A549 (cell line): ENCODE measurements at regions not wholly inside any gene's neighbourhood (a gene's known extent, or its start where the extent isn't known, plus 50 kb on each side); places are given as distances from the start of the nearest gene placed in this dataset.

Source experiments
- ATAC-seq, 2 experiments: fragments of 200-7000 bp in 1 of 2; fragments of >200 bp in 1 of 2; cut with Nextera tagmentation in 1 of 2; cut with Tn5 transposase in 1 of 2; 3 replicates each; pipeline versions ENCODE4 v1.8.0 to v1.9.1; 2018 to 2020; ENCODE audit warnings: mild to moderate bottlenecking in 1 of 2, moderate library complexity in 1 of 2
- CTCF ChIA-PET: fragments of 300-600 bp; sonication (Branson Sonifier 250); formaldehyde crosslinking; extraction: SDS; loops from one replicate; lab custom pipeline; 2021; ENCODE audit warnings: antibody characterized with exemption, inconsistent platforms; lab: Yijun Ruan, JAX
- POLR2A ChIA-PET: fragments of 350-600 bp; formaldehyde crosslinking; extraction: SDS; loops from one replicate; lab custom pipeline; 2021; ENCODE audit warnings: antibody characterized with exemption, inconsistent platforms; lab: Yijun Ruan, JAX
- DNase-seq, 2 experiments: peaks; one replicate each; pipeline versions ENCODE4 v3.0.0 to v3.0.0-alpha.2; 2011 to 2016; ENCODE audit warnings: low read depth in 1 of 2, low spot score in 1 of 2
- FAIRE-seq: peaks from 2 replicates; lab custom pipeline; 2011; peaks lifted over from hg19 to GRCh38; lab: Jason Lieb, UNC
- H3K27ac ChIP-seq, 2 experiments: fragments of >200 bp; sonication (Bioruptor Twin); formaldehyde crosslinking; 3 replicates each; pipeline ENCODE4 v1.5.1; 2016 to 2017
- H3K4me1 ChIP-seq: fragments of >200 bp; sonication (Bioruptor Twin); formaldehyde crosslinking; 3 replicates; pipeline ENCODE4 v1.6.1; 2016
- H3K4me2 ChIP-seq: fragments of >200 bp; sonication (Bioruptor Twin); formaldehyde crosslinking; 3 replicates; pipeline ENCODE4 v1.6.1; 2016
- H3K4me3 ChIP-seq: fragments of >200 bp; sonication (Bioruptor Twin); formaldehyde crosslinking; 3 replicates; pipeline ENCODE4 v1.5.1; 2016
- H3K9me3 ChIP-seq: fragments of >200 bp; sonication (Bioruptor Twin); formaldehyde crosslinking; 3 replicates; pipeline ENCODE4 v1.6.1; 2016
- ATOH8 ChIP-seq: fragments of 250-450 bp; sonication (Bioruptor Pico); IDR thresholded peaks from 2 replicates; pipeline ENCODE4 v1.5.0; 2020; ENCODE audit warnings: low read depth, mild to moderate bottlenecking, moderate library complexity
- CBX2 ChIP-seq: fragments of 200-600 bp; sonication (generic); IDR thresholded peaks from 2 replicates; pipeline ENCODE4 v1.6.1; 2016; ENCODE audit warnings: low read depth, mild to moderate bottlenecking, borderline replicate concordance
- CBX8 ChIP-seq: fragments of 200-600 bp; sonication (generic); IDR thresholded peaks from 2 replicates; pipeline ENCODE4 v1.6.1; 2016
- CEBPB ChIP-seq, 2 experiments: fragments of >200 bp in 1 of 2; sonication (Bioruptor Twin) in 1 of 2; formaldehyde crosslinking in 1 of 2; IDR thresholded peaks; 2 replicates each; pipeline ENCODE4 v1.6.1; 2012 to 2016
- CHD2 ChIP-seq: fragments of 150-350 bp; IDR thresholded peaks from 2 replicates; pipeline ENCODE4 v1.6.1; 2014; ENCODE audit warnings: low read length; ENCODE audit not compliant: partially characterized antibody
- ESRRA ChIP-seq: fragments of 150-350 bp; IDR thresholded peaks from 2 replicates; pipeline ENCODE4 v1.6.1; 2014; ENCODE audit warnings: mild to moderate bottlenecking, low read length, borderline replicate concordance
- KDM1A ChIP-seq: fragments of 200-600 bp; sonication (generic); IDR thresholded peaks from 2 replicates; pipeline ENCODE4 v1.6.1; 2016; ENCODE audit warnings: low read depth, mild to moderate bottlenecking
- MAFK ChIP-seq: fragments of 450-650 bp; IDR thresholded peaks from 2 replicates; pipeline ENCODE4 v1.6.1; 2014; ENCODE audit not compliant: partially characterized antibody
- MAZ ChIP-seq: fragments of 150-350 bp; IDR thresholded peaks from 2 replicates; pipeline ENCODE4 v1.6.1; 2014; ENCODE audit warnings: antibody characterized with exemption, low read depth, low read length, borderline replicate concordance
- MYC ChIP-seq: IDR thresholded peaks from 2 replicates; pipeline ENCODE4 v1.6.1; 2012; ENCODE audit warnings: mild to moderate bottlenecking, inconsistent platforms, low read length, improper control_type of control experiment, borderline replicate concordance
- NFE2L2 ChIP-seq: fragments of 150-350 bp; conservative IDR thresholded peaks from 2 replicates; pipeline ENCODE4 v1.6.1; 2014; ENCODE audit warnings: low read length
- POLR2A ChIP-seq: IDR thresholded peaks from 2 replicates; pipeline ENCODE4 v1.6.1; 2012; ENCODE audit warnings: mild to moderate bottlenecking, low read length
- REST ChIP-seq: fragments of 200-600 bp; sonication (generic); IDR thresholded peaks from 2 replicates; pipeline ENCODE4 v1.6.1; 2016; ENCODE audit warnings: antibody characterized with exemption, mild to moderate bottlenecking, moderate library complexity
- SMC3 ChIP-seq: fragments of >200 bp; sonication (Bioruptor Twin); formaldehyde crosslinking; IDR thresholded peaks from 3 replicates; pipeline ENCODE4 v1.6.1; 2018; ENCODE audit warnings: inconsistent platforms
- TP53 ChIP-seq: fragments of 250-450 bp; sonication (Bioruptor Pico); IDR thresholded peaks from 2 replicates; pipeline ENCODE4 v1.5.0; 2021; ENCODE audit warnings: mild to moderate bottlenecking, moderate library complexity
- WGBS: methylation state at CpG from one replicate; pipeline ENCODE4 v1.1.6; 2017; ENCODE audit errors: missing lambda C conversion rate; 5-methylcytosine and 5-hydroxymethylcytosine counted together
- small RNA-seq, 6 experiments: library from RNA; depleted of rRNA; stranded (forward); fragments of <200 nt; gene quantifications; one replicate each; pipeline ENCODE3, GENCODE V24; 2012

- Histone ChIP-seq H3K27ac (no peak overlapping the region), H3K4me3 (no peak overlapping the region), H3K4me1 (peaks cover 5% of the 10 kb centered on the region; the same call in 2 of the 3 replicates), H3K9me3 (no peaks in the 10 kb centered on the region)
- ATAC-seq (no peak), DNase-seq (no peak)
- WGBS = 0% methylated on average over 2 of the region's 2 CpGs
- POLR2A ChIA-PET = no interaction called here
- TF ChIP-seq MAZ = no peak
- TF ChIP-seq NFE2L2 = no peak
- TF ChIP-seq KDM1A = no peak
- no peak for TF ChIP-seq SMC3
- no peak for TF ChIP-seq ESRRA
- no peak for TF ChIP-seq CEBPB (IDR thresholded peaks at IDR 0.05)
- no peak for TF ChIP-seq MAFK
- no peak for TF ChIP-seq CHD2
- no peak for TF ChIP-seq ATOH8 (CRISPR knock-in tag)
- no peak for TF ChIP-seq CBX8
- no peak for TF ChIP-seq MYC
- no peak for TF ChIP-seq CBX2
- TF ChIP-seq, all 56 proteins: peak for 0
- CTCF ChIA-PET = no interaction called here
- no peak for FAIRE-seq
- no peak overlapping the region for H3K4me2 ChIP-seq
Measured at GRCh38 chr16:50856991-50857390, 115.1 kb downstream of the CYLD start.

- Histone ChIP-seq H3K9me3 (no peaks in the 10 kb centered on the region), H3K4me1 (no peaks in the 10 kb centered on the region), H3K27ac (no peak overlapping the region), H3K4me3 (no peak overlapping the region), H3K4me2 (no peak overlapping the region)
- FAIRE-seq (no peak), DNase-seq (no peak), ATAC-seq (no peak)
- POLR2A ChIA-PET = no interaction called here
- TF ChIP-seq POLR2A (no peak), REST (no peak), TP53 (no peak)
- CTCF ChIA-PET = no interaction called here
- WGBS = 0% methylated on average over 1 of the region's 1 CpG
Measured at GRCh38 chr16:50853329-50853728, 111.4 kb downstream of the CYLD start.

Small RNA genes lying in the stretch of these regions (small RNA-seq; reads per million reads assigned to genes)
- gene RNA5SP426 = 3.0 to 75.1 (median 15.1) reads per million in 6 experiments
